ENCODE measurements at regions not wholly inside any gene's neighbourhood (a gene's known extent, or its start where the extent isn't known, plus 50 kb on each side); places are given as distances from the start of the nearest gene placed in this dataset.

- no peak overlapping the region for H3K9ac ChIP-seq (replicated peaks in 1 of 4; ENCODE audit: extremely low read depth in 1 of 4, low read depth in 3 of 4, low read length in 3 of 4)
- no peaks in the 10 kb centered on the region for H3K9me3 ChIP-seq (ENCODE audit: insufficient read depth in 2 of 2, low read depth in 1 of 2, low read length in 1 of 2)
- no peak overlapping the region for H3K27ac ChIP-seq (ENCODE audit: low read depth, low read length)
- H3K23ac ChIP-seq (ENCODE audit: insufficient read length): no peak overlapping the region
- no peak overlapping the region for H2BK20ac ChIP-seq (ENCODE audit: low read length)
- DNase-seq (ENCODE audit: low read depth in 1 of 2, low spot score in 2 of 2): no peak
- H3K4me3 ChIP-seq (ENCODE audit: extremely low read depth in 1 of 4, insufficient read depth in 2 of 4, low read depth in 3 of 4, low read length in 4 of 4): no peak overlapping the region
- no peaks in the 10 kb centered on the region for H3K36me3 ChIP-seq (ENCODE audit: control insufficient read depth in 2 of 4, insufficient read depth in 4 of 4, low read length in 3 of 4)
- H2BK15ac ChIP-seq (ENCODE audit: low read length): no peak overlapping the region
- H3K4me2 ChIP-seq (ENCODE audit: insufficient read depth in 1 of 2, low read depth in 2 of 2, low read length in 2 of 2): no peak overlapping the region
- no peaks in the 10 kb centered on the region for H3K79me1 ChIP-seq (ENCODE audit: low read depth, low read length)
- no peak for FAIRE-seq
- H2BK120ac ChIP-seq (replicated peaks; ENCODE audit: low read depth, low read length): no peak overlapping the region
- no peaks in the 10 kb centered on the region for H3K4me1 ChIP-seq (replicated peaks in 1 of 4; ENCODE audit: control insufficient read depth in 3 of 4, insufficient read depth in 4 of 4, low read length in 3 of 4)
- no peaks in the 10 kb centered on the region for H3K23me2 ChIP-seq (ENCODE audit: low read depth, low read length)
- no peaks in the 10 kb centered on the region for H3K27me3 ChIP-seq (replicated peaks in 1 of 4; ENCODE audit: control insufficient read depth in 3 of 4, extremely low read depth in 1 of 4, insufficient read depth in 3 of 4, low read length in 3 of 4)
- no peak overlapping the region for H3K18ac ChIP-seq (ENCODE audit: extremely low read depth, low read length)
- no peak overlapping the region for H4K91ac ChIP-seq (replicated peaks; ENCODE audit: insufficient read length, low read length)
- no peak overlapping the region for H4K8ac ChIP-seq (ENCODE audit: extremely low read depth, insufficient read depth, low read length)
- H3K4ac ChIP-seq (replicated peaks; ENCODE audit: insufficient read length, low read depth, low read length): no peak overlapping the region
- no peak overlapping the region for H2AK5ac ChIP-seq (ENCODE audit: low read depth, low read length)
- ChIA-PET POLR2A (ENCODE audit: partially characterized antibody) (no interaction called here), CTCF (ENCODE audit: partially characterized antibody) (interaction anchor here (1.0 kb wide), 1 partner anchor 80 kb away, joined by 3 read pairs; no protein-coding TSS in a partner anchor)
- no peak overlapping the region for H2AFZ ChIP-seq (ENCODE audit: low read length)
- H3K79me2 ChIP-seq (ENCODE audit: control insufficient read depth in 1 of 2, insufficient read depth in 2 of 2, low read length in 2 of 2): no peaks in the 10 kb centered on the region
- no peak overlapping the region for H2BK12ac ChIP-seq (ENCODE audit: low read depth, low read length)
- no peak overlapping the region for H3K56ac ChIP-seq (replicated peaks; ENCODE audit: insufficient read length, low read depth, low read length)
- no peak overlapping the region for H4K5ac ChIP-seq (ENCODE audit: insufficient read length, low read depth, low read length)
- no peaks in the 10 kb centered on the region for H4K20me1 ChIP-seq (replicated peaks in 1 of 2; ENCODE audit: control insufficient read depth in 1 of 2, insufficient read depth in 2 of 2, low read length in 2 of 2)
- 88% methylated on average over 6 of the region's 6 CpGs; no CpG with 5 or more reads in 1 of the 2 experiments for WGBS, 2 experiments (ENCODE audit: extremely low coverage in 1 of 2, insufficient coverage in 1 of 2, insufficient read length in 1 of 2, insufficient replicate concordance in 2 of 2, low coverage in 1 of 2, low lambda C conversion rate in 2 of 2, missing lambda C conversion rate in 1 of 2)
- H2BK5ac ChIP-seq (ENCODE audit: low read depth, low read length): no peak overlapping the region
- H3K14ac ChIP-seq (ENCODE audit: insufficient read length): no peak overlapping the region
- TF ChIP-seq HDAC2 (IDR thresholded peaks at IDR 0.05; ENCODE audit: borderline replicate concordance in 1 of 2, low read depth in 2 of 2, low read length in 2 of 2) (no peak), KDM1A (IDR thresholded peaks at IDR 0.05; ENCODE audit: borderline replicate concordance, low read length) (no peak), CTCF (IDR thresholded peaks at IDR 0.05; ENCODE audit: control extremely low read depth in 1 of 3, insufficient read depth in 1 of 3, low read depth in 1 of 3, low read length in 3 of 3) (no peak), KDM4A (IDR thresholded peaks at IDR 0.05; ENCODE audit: low read depth, low read length, severe bottlenecking) (no peak), CHD2 (IDR thresholded peaks at IDR 0.05; ENCODE audit: low read length) (no peak), TCF12 (IDR thresholded peaks at IDR 0.05; ENCODE audit: low read depth, low read length) (no peak), SIRT6 (IDR thresholded peaks at IDR 0.05; ENCODE audit: low read length) (no peak), POLR2A (IDR thresholded peaks at IDR 0.05; ENCODE audit: control extremely low read depth in 1 of 2, low read depth in 2 of 2, low read length in 2 of 2) (no peak), CBX8 (IDR thresholded peaks at IDR 0.05; ENCODE audit: borderline replicate concordance, low read depth, low read length) (no peak), USF2 (IDR thresholded peaks at IDR 0.05; ENCODE audit: low read length) (no peak), NANOG (IDR thresholded peaks at IDR 0.05; ENCODE audit: insufficient read depth, low read depth, low read length, poor library complexity, severe bottlenecking) (no peak), HDAC6 (IDR thresholded peaks at IDR 0.05; ENCODE audit: low read depth, low read length) (no peak)
Observed at GRCh38 chr3:27574438-27574795, 90.2 kb upstream of the SLC4A7 start.

Data from H1 (cell line).